Fibroblast of pulmonary artery (primary cell): ENCODE measurements at regions not wholly inside any gene's neighbourhood (a gene's known extent, or its start where the extent isn't known, plus 50 kb on each side); places are given as distances from the start of the nearest gene placed in this dataset.

Source experiments
- DNase-seq: peaks from one replicate; pipeline ENCODE4 v3.0.0-alpha.2; 2010; ENCODE audit warnings: low read depth
- H3K4me3 ChIP-seq: replicated peaks from 2 replicates; pipeline ENCODE4 v1.5.1; 2011; ENCODE audit warnings: low read depth, mild to moderate bottlenecking, control low read depth, low read length, moderate library complexity
- TF ChIP-seq, protein P1 (sequence below): IDR thresholded peaks from 2 replicates; pipeline ENCODE4 v1.5.1; 2011; ENCODE audit warnings: mild to moderate bottlenecking, control low read depth, low read length, inconsistent platforms; ENCODE audit errors: missing control alignments

DNA sequence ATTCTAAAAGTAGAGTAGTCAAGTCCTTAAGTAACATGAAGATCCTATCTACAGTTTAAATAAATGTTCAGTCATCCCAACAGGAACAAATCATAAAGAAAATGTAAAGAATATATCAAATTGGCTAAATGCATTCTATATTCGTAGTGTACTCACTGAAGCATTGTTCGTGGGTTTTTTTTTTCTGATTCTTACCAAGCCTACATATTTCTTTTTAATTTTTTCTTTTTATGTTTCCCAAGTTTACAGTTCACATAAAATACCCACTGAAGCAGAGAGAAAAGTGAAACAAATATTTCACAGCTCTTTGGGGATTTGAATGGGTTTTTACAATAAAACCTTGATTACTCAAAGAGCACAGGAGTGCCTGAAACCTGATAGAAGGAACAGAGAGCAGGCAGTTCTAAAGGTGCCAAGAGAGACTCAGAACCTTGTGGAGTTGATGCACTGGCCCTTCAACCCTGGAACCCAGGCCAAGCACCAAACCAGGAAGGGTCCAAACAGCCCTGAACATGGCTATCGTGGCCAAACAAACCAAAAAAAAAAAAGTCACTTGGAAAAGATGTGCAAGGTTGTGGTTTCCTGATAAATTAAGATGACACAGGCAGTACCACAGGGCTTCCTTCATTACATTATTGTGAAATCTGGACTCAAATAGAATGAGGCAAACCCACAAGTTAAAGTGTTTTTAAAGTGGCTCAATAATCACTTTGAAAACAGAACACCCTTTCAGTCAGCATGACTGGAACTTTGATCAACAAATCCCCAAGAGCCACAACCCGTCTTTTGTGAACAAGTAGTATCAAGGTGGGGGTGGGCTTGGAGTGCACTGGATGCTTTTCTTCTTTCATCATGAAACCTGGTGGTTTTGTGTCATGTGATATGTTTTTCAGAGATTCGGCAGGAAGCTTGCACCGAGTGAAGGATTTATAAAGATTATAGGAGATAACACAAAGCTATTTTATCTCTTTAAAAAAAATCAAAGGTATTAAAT lies 245.0 kb upstream of the FN1 start:
- TF ChIP-seq, protein P1, sequence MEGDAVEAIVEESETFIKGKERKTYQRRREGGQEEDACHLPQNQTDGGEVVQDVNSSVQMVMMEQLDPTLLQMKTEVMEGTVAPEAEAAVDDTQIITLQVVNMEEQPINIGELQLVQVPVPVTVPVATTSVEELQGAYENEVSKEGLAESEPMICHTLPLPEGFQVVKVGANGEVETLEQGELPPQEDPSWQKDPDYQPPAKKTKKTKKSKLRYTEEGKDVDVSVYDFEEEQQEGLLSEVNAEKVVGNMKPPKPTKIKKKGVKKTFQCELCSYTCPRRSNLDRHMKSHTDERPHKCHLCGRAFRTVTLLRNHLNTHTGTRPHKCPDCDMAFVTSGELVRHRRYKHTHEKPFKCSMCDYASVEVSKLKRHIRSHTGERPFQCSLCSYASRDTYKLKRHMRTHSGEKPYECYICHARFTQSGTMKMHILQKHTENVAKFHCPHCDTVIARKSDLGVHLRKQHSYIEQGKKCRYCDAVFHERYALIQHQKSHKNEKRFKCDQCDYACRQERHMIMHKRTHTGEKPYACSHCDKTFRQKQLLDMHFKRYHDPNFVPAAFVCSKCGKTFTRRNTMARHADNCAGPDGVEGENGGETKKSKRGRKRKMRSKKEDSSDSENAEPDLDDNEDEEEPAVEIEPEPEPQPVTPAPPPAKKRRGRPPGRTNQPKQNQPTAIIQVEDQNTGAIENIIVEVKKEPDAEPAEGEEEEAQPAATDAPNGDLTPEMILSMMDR = no peak
- H3K4me3 ChIP-seq = no peak overlapping the region
- DNase-seq = peak; percentile 84

DNA sequence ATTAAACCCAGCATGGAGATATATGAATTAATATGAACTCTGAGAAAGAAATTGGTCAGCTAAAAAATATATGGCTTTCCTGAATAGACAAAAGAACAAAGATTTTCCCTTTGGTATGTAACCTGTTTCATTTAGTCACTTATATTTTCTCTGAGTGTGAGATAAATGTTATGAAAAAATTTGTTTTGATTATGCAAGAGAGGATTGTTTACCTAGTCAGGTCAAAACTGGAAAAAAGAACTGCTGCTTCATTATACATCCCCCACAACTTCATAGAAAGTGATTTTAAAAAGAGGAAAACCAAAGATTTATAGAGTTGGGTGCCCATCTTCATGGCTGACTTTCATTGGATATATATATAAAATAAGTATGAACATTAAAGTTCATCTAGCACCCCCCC lies 242.2 kb upstream of the FN1 start:
- no peak for DNase-seq
- H3K4me3 ChIP-seq = no peak overlapping the region
- TF ChIP-seq, protein P1 = no peak

DNA sequence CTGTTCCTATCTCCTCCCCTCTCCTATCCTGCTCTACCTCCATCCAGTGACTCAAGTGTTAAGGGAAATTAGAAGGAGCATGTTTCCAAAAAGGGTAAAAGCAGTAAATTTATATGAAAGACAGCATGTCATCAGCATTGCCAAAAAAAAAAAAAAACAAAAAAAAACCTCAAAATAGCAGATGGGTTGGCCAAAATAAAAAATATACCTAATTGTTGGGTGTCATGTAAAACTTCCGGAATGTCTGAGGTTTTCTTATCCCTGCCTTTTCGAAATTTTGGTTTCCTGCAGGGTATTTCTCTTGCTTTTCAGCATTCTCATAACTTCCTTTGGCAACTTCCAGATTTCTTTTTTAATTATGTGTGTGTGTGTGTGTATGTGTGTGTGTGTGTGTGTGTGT lies 241.6 kb upstream of the FN1 start:
- no peak overlapping the region for H3K4me3 ChIP-seq
- TF ChIP-seq, protein P1 = no peak
- peak; percentile 50 for DNase-seq

DNA sequence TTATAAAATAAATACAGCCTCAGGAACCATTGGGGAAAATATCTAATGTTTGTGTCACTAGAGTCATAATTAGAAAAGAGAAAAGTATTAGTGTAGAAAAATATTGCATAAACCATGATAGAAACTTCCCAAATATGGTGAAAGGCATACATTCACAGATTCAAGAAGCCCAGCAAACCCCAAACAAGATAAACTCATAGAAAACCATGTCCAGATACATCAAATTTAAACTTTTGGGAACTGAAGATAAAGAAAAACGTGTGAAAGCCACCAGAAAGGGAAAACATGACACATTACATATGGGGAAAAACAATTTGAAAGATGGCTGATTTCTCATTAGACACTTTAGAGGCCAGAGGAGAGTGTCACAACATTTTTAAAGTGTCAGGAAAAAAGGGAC lies 236.5 kb upstream of the FN1 start:
- TF ChIP-seq, protein P1 = no peak
- no peak overlapping the region for H3K4me3 ChIP-seq
- DNase-seq = no peak

DNA sequence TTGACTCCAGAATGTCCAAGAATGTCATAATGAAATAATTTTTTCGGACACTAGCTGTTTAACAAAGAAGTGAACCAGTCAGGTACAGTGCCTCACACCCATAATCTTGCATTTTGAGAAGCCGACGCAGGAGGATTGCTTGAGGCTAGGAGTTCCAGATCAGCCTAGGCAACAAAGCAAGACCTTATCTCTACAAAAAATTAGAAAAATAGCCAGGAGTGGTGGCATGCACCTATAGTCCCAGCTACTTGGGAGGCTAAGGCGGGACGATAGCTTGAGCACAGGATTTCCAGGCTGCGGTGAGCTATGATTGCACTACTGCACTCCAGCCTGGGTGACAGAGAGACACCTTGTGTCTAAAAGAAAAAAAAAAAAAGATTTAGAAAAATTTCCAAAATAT lies 235.8 kb upstream of the FN1 start:
- no peak for DNase-seq
- TF ChIP-seq, protein P1 = no peak

DNA sequence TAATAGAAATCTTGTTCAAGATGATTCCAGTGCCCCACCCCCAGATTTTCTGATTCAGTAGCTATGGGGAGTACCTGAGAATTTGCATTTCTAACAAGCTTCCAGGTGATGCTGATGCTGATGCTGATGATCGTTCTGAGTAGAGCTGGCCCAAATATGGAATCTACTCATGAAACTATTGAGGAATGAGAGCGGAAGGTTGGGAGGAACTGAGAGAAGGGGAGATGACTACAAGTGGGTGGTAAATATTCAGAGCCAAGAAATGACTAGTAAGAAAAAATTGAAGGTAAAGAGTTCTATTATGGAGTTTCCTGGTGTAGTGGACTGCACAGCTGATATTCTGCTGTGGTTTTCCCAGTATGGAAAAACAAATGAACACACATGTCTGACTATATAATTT lies 235.4 kb upstream of the FN1 start:
- no peak for DNase-seq
- H3K4me3 ChIP-seq = no peak overlapping the region
- TF ChIP-seq, protein P1 = no peak

More for the DNA sequence above, 235.8 kb upstream of the FN1 start:
- H3K4me3 ChIP-seq = no peak overlapping the region
